ENCODE measurements at regions not wholly inside any gene's neighbourhood (a gene's known extent, or its start where the extent isn't known, plus 50 kb on each side); places are given as distances from the start of the nearest gene placed in this dataset.

DNA sequence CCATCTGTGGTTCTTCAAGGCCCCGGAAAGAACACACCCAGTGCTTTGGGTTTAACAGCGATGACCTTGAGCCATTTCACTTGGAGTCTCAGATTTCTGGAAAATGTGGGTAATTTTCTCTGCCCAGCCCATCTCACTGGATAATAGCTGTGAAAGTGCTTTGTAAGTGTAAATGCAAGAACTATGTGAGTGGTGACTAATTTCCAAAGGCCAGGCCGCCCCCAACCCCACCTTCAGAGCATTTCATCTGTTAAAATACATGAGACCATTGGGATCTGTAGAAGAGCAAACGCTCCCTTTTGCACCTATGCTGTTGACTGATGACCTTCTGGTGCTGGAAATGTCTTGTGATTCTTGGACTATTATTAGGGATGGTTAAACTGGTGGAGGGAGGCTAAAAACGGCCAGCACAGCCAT lies 196.8 kb upstream of the LPP start:
- no peaks in the 10 kb centered on the region for H3K27me3 ChIP-seq (ENCODE audit: insufficient read depth, low read length)
- DNase-seq (ENCODE audit: low read depth, low spot score), result no peak
- ChIA-PET RAD21 (ENCODE audit: low non-redundant PET in 1 of 2, low total read pairs in 2 of 2, uncharacterized antibody in 2 of 2, unreplicated experiment in 2 of 2) (no interaction called here), CTCF (no interaction called here), POLR2A (no interaction called here)
- H3K27ac ChIP-seq (ENCODE audit: low read depth, low read length), result no peak overlapping the region
- no peaks in the 10 kb centered on the region for H3K79me2 ChIP-seq (ENCODE audit: insufficient read depth, low read length)
- no TSS peak for BruUV-seq (replicated peaks)
- no peak for ATAC-seq
- no peak overlapping the region for H3K4me3 ChIP-seq (replicated peaks in 1 of 2; ENCODE audit: low read depth in 1 of 2, low read length in 2 of 2)
- no peak overlapping the region for H2AFZ ChIP-seq (ENCODE audit: low read depth, low read length, poor library complexity, severe bottlenecking)
- TF ChIP-seq TCF7L2 (IDR thresholded peaks at IDR 0.05; ENCODE audit: borderline replicate concordance, extremely low read depth, insufficient read depth, insufficient read length) (peak; percentile 42), EZH2 (IDR thresholded peaks at IDR 0.05) (no peak)
- H3K36me3 ChIP-seq (ENCODE audit: control insufficient read depth in 1 of 2, insufficient read depth in 2 of 2, low read length in 2 of 2), result no peaks in the 10 kb centered on the region
- intact Hi-C loops (cut with micrococcal nuclease), result no loop called here
- no peaks in the 10 kb centered on the region for H3K9me2 ChIP-seq (ENCODE audit: insufficient read depth)
- no peaks in the 10 kb centered on the region for H3K4me1 ChIP-seq (ENCODE audit: control insufficient read depth in 1 of 2, insufficient read depth in 2 of 2, low read length in 2 of 2)
- H4K20me1 ChIP-seq (ENCODE audit: insufficient read depth), result no peaks in the 10 kb centered on the region
- H3K9ac ChIP-seq (ENCODE audit: low read length), result no peak overlapping the region
- H3K9me3 ChIP-seq (ENCODE audit: control insufficient read depth in 1 of 2, insufficient read depth in 1 of 2, low read depth in 1 of 2, low read length in 2 of 2), result no peaks in the 10 kb centered on the region
- H3K4me2 ChIP-seq (ENCODE audit: low read length), result no peak overlapping the region

DNA sequence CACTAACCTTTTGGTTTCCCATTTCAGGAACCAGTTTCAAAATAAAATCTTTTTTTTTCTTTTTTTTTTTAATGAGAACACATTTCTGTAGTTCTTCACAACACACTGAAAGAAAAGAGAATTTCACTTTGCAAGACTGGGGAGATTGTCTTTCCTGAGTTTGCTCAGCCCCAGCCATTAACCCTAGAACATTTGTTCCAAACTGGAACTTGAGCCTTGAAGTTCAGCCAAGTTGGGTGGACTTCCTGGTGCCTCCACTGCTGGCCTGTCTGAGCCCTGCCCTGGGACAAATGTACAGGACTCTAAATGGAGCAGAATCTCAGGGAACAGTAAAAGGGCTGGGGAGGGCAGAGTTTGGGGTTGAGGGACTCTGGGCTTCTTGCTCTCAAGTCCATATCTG lies 196.4 kb upstream of the LPP start:
- Histone ChIP-seq H3K9ac (ENCODE audit: low read length) (no peak overlapping the region), H3K79me2 (ENCODE audit: insufficient read depth, low read length) (no peaks in the 10 kb centered on the region), H3K4me3 (replicated peaks in 1 of 2; ENCODE audit: low read depth in 1 of 2, low read length in 2 of 2) (no peak overlapping the region), H3K27me3 (ENCODE audit: insufficient read depth, low read length) (no peaks in the 10 kb centered on the region), H3K27ac (ENCODE audit: low read depth, low read length) (no peak overlapping the region), H3K36me3 (ENCODE audit: control insufficient read depth in 1 of 2, insufficient read depth in 2 of 2, low read length in 2 of 2) (no peaks in the 10 kb centered on the region), H3K9me3 (ENCODE audit: control insufficient read depth in 1 of 2, insufficient read depth in 1 of 2, low read depth in 1 of 2, low read length in 2 of 2) (no peaks in the 10 kb centered on the region), H3K9me2 (ENCODE audit: insufficient read depth) (no peaks in the 10 kb centered on the region), H3K4me2 (ENCODE audit: low read length) (no peak overlapping the region), H4K20me1 (ENCODE audit: insufficient read depth) (no peaks in the 10 kb centered on the region), H2AFZ (ENCODE audit: low read depth, low read length, poor library complexity, severe bottlenecking) (no peak overlapping the region), H3K4me1 (ENCODE audit: control insufficient read depth in 1 of 2, insufficient read depth in 2 of 2, low read length in 2 of 2) (no peaks in the 10 kb centered on the region)
- ChIA-PET RAD21 (ENCODE audit: low non-redundant PET in 1 of 2, low total read pairs in 2 of 2, uncharacterized antibody in 2 of 2, unreplicated experiment in 2 of 2) (no interaction called here), POLR2A (no interaction called here), CTCF (no interaction called here)
- TF ChIP-seq, protein P1, sequence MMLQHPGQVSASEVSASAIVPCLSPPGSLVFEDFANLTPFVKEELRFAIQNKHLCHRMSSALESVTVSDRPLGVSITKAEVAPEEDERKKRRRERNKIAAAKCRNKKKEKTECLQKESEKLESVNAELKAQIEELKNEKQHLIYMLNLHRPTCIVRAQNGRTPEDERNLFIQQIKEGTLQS (IDR thresholded peaks at IDR 0.05), result no peak
- TF ChIP-seq, protein P2, sequence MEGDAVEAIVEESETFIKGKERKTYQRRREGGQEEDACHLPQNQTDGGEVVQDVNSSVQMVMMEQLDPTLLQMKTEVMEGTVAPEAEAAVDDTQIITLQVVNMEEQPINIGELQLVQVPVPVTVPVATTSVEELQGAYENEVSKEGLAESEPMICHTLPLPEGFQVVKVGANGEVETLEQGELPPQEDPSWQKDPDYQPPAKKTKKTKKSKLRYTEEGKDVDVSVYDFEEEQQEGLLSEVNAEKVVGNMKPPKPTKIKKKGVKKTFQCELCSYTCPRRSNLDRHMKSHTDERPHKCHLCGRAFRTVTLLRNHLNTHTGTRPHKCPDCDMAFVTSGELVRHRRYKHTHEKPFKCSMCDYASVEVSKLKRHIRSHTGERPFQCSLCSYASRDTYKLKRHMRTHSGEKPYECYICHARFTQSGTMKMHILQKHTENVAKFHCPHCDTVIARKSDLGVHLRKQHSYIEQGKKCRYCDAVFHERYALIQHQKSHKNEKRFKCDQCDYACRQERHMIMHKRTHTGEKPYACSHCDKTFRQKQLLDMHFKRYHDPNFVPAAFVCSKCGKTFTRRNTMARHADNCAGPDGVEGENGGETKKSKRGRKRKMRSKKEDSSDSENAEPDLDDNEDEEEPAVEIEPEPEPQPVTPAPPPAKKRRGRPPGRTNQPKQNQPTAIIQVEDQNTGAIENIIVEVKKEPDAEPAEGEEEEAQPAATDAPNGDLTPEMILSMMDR (IDR thresholded peaks at IDR 0.05 in 2 of 3, conservative IDR thresholded peaks at IDR 0.05 in 1 of 3; ENCODE audit: borderline replicate concordance in 1 of 3, insufficient read depth in 1 of 3, low read depth in 2 of 3, low read length in 2 of 3), result no peak
- TF ChIP-seq POLR2AphosphoS5 (IDR thresholded peaks at IDR 0.05; ENCODE audit: low read depth, low read length) (no peak), EGR1 (IDR thresholded peaks at IDR 0.05; ENCODE audit: low read depth) (no peak), ELF1 (IDR thresholded peaks at IDR 0.05; ENCODE audit: borderline replicate concordance, low read depth) (no peak), JUND (IDR thresholded peaks at IDR 0.05) (no peak), RAD21 (IDR thresholded peaks at IDR 0.05; ENCODE audit: low read depth) (no peak), CEBPB (IDR thresholded peaks at IDR 0.05; ENCODE audit: low read depth) (no peak), FOSL1 (IDR thresholded peaks at IDR 0.05; ENCODE audit: low read depth) (no peak), SP1 (IDR thresholded peaks at IDR 0.05; ENCODE audit: low read depth) (no peak)
- TF ChIP-seq, protein P3, sequence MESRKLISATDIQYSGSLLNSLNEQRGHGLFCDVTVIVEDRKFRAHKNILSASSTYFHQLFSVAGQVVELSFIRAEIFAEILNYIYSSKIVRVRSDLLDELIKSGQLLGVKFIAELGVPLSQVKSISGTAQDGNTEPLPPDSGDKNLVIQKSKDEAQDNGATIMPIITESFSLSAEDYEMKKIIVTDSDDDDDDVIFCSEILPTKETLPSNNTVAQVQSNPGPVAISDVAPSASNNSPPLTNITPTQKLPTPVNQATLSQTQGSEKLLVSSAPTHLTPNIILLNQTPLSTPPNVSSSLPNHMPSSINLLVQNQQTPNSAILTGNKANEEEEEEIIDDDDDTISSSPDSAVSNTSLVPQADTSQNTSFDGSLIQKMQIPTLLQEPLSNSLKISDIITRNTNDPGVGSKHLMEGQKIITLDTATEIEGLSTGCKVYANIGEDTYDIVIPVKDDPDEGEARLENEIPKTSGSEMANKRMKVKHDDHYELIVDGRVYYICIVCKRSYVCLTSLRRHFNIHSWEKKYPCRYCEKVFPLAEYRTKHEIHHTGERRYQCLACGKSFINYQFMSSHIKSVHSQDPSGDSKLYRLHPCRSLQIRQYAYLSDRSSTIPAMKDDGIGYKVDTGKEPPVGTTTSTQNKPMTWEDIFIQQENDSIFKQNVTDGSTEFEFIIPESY (IDR thresholded peaks at IDR 0.05; ENCODE audit: extremely low read depth, insufficient replicate concordance, low read length), result no peak
- intact Hi-C loops (cut with micrococcal nuclease), result no loop called here
- ATAC-seq, result no peak
- no peak for DNase-seq (ENCODE audit: low read depth, low spot score)
- no TSS peak for BruUV-seq (replicated peaks)

Data from HCT116 (cell line).